HCT116 (cell line): ENCODE measurements at regions not wholly inside any gene's neighbourhood (a gene's known extent, or its start where the extent isn't known, plus 50 kb on each side); places are given as distances from the start of the nearest gene placed in this dataset.
A peak's percentile ranks its signal among the peaks of the same experiment; 100 is the strongest.

Experiments
- EZH2 ChIP-seq: fragments of 200-600 bp; sonication (generic); IDR thresholded peaks from 2 replicates; pipeline ENCODE4 v1.6.1; 2017; ENCODE audit warnings: antibody characterized with exemption, mixed run types
- EZH2phosphoT487 ChIP-seq: fragments of 200-600 bp; IDR thresholded peaks from 2 replicates; pipeline ENCODE4 v1.6.1; 2018; ENCODE audit warnings: antibody characterized with exemption, borderline replicate concordance
- JUND ChIP-seq: IDR thresholded peaks from 2 replicates; pipeline ENCODE4 v1.6.1; 2012
- POLR2A ChIP-seq: IDR thresholded peaks from 2 replicates; pipeline ENCODE4 v1.7.0; 2011; ENCODE audit warnings: borderline replicate concordance; ENCODE audit not compliant: insufficient read depth, insufficient read length; ENCODE audit errors: extremely low read depth
- RAD21 ChIP-seq: IDR thresholded peaks from 2 replicates; pipeline ENCODE4 v1.6.1; 2012; ENCODE audit warnings: low read depth, mild to moderate bottlenecking
- TF ChIP-seq, protein P1 (sequence below), 3 experiments: fragments of 200-600 bp in 1 of 3; sonication (generic) in 1 of 3; IDR thresholded peaks in 2 of 3; conservative IDR thresholded peaks in 1 of 3; 2 replicates each; pipeline ENCODE4 v1.5.1; 2012 to 2017; ENCODE audit warnings: low read depth in 2 of 3, low read length in 2 of 3, antibody characterized with exemption in 1 of 3, borderline replicate concordance in 1 of 3, control low read depth in 1 of 3, mild to moderate bottlenecking in 1 of 3, mixed read lengths in 1 of 3, mixed run types in 1 of 3, moderate library complexity in 1 of 3; ENCODE audit not compliant: insufficient read depth in 1 of 3

DNA sequence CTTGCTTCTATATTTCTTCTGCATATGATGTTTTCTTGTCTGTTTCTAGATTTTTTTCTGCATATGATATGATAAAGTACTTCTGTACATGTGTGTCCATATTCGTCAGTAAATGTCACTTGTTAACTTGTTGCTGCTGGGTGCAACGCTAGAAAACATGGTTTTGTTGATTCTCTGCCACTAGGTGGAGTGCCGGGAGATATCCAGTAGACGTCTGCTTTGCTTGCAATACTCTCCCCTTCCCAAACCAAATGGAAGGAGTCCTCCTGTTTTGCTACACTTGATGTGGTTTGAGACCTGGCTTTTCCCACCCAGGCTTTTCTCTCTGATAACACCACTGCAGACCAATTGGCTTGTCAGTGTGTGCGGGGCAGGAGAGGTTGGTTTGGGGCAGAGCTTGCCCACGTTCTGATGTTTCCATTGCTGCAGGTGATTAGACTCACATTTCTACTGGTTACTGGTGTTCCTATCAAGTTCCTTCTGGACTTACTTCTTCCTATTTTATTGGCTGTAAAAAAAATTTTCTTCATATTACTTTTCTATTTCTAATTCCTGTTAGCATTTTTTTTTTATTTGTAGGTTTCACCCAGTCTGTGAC lies 900.0 kb upstream of the CDH10 start:
- TF ChIP-seq POLR2A (no peak), RAD21 (no peak), JUND (no peak), EZH2phosphoT487 (no peak), EZH2 (no peak)
- TF ChIP-seq, protein P1, sequence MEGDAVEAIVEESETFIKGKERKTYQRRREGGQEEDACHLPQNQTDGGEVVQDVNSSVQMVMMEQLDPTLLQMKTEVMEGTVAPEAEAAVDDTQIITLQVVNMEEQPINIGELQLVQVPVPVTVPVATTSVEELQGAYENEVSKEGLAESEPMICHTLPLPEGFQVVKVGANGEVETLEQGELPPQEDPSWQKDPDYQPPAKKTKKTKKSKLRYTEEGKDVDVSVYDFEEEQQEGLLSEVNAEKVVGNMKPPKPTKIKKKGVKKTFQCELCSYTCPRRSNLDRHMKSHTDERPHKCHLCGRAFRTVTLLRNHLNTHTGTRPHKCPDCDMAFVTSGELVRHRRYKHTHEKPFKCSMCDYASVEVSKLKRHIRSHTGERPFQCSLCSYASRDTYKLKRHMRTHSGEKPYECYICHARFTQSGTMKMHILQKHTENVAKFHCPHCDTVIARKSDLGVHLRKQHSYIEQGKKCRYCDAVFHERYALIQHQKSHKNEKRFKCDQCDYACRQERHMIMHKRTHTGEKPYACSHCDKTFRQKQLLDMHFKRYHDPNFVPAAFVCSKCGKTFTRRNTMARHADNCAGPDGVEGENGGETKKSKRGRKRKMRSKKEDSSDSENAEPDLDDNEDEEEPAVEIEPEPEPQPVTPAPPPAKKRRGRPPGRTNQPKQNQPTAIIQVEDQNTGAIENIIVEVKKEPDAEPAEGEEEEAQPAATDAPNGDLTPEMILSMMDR (IDR thresholded peaks at IDR 0.05 in 2 of 3, conservative IDR thresholded peaks at IDR 0.05 in 1 of 3; ENCODE audit: borderline replicate concordance in 1 of 3, insufficient read depth in 1 of 3, low read depth in 2 of 3, low read length in 2 of 3), result peak in 2 of 3 experiments; percentile 23 to 39; a peak in 3 of 6 replicates
